Prostate gland (tissue), 2 donors: ENCODE measurements at regions not wholly inside any gene's neighbourhood (a gene's known extent, or its start where the extent isn't known, plus 50 kb on each side); places are given as distances from the start of the nearest gene placed in this dataset.

ENCODE experiments used
- POLR2A ChIP-seq: fragments of 450-650 bp; IDR thresholded peaks from one replicate; pipeline ENCODE4 v1.6.1; 2016; ENCODE audit warnings: antibody characterized with exemption, mild to moderate bottlenecking
- POLR2AphosphoS5 ChIP-seq: sonication (generic); formaldehyde crosslinking; IDR thresholded peaks from one replicate; pipeline ENCODE4 v1.6.1; 2017; ENCODE audit warnings: antibody characterized with exemption
- TF ChIP-seq, protein P1 (sequence below), 4 experiments: fragments of 200-600 bp in 2 of 4; fragments of 450-650 bp in 2 of 4; sonication (generic) in 2 of 4; IDR thresholded peaks; 1 replicate in 3 of 4; 2 replicates in 1 of 4; pipeline ENCODE4 v1.5.1; 2016 to 2019; ENCODE audit warnings: antibody characterized with exemption in 4 of 4, mild to moderate bottlenecking in 2 of 4, moderate library complexity in 2 of 4

DNA sequence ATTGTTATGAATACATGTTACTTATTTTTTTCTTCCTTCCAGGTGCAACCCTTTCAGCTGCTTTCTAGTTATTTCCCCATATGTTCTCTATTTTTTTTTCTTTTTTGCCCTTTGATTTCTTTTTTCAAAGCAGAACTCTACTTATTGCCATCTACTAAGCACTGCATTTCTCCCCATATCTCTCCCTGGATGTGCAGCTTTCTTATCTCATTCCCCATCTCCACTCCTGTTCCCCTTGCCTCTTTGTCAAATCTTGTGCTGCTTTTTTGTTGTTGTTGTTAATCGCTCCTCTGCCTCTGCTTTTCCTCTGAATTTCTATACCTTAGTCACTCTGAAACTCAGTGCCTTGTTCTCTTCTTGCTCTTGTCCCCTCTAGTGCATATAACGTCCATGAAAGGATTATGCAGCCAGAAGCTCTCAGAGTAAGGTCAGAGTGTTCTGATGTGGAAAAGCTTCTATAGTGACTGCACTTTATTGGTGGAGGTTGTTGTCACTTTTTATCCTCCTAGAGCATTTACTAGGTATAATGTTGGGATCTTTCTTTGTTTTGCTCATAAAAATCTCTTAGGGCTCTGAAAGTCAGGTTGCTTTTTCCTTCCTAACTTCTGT is 51.1 kb upstream of the JADE1 start:
- TF ChIP-seq, protein P1, sequence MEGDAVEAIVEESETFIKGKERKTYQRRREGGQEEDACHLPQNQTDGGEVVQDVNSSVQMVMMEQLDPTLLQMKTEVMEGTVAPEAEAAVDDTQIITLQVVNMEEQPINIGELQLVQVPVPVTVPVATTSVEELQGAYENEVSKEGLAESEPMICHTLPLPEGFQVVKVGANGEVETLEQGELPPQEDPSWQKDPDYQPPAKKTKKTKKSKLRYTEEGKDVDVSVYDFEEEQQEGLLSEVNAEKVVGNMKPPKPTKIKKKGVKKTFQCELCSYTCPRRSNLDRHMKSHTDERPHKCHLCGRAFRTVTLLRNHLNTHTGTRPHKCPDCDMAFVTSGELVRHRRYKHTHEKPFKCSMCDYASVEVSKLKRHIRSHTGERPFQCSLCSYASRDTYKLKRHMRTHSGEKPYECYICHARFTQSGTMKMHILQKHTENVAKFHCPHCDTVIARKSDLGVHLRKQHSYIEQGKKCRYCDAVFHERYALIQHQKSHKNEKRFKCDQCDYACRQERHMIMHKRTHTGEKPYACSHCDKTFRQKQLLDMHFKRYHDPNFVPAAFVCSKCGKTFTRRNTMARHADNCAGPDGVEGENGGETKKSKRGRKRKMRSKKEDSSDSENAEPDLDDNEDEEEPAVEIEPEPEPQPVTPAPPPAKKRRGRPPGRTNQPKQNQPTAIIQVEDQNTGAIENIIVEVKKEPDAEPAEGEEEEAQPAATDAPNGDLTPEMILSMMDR (IDR thresholded peaks at IDR 0.05) = no peak
- TF ChIP-seq POLR2A (no peak), POLR2AphosphoS5 (no peak)
